Mesothelial cell of epicardium (in vitro differentiated cells): ENCODE measurements at regions not wholly inside any gene's neighbourhood (a gene's known extent, or its start where the extent isn't known, plus 50 kb on each side); places are given as distances from the start of the nearest gene placed in this dataset.

ENCODE experiments used
- DNase-seq, 2 experiments: peaks; one replicate each; pipeline ENCODE4 v3.0.0; 2021; ENCODE audit warnings: low spot score in 2 of 2; ENCODE audit not compliant: unreplicated experiment in 2 of 2
- H3K27ac Mint-ChIP-seq: 2 replicates; pipeline ENCODE4 v1.8.0; 2021; ENCODE audit warnings: mixed read lengths
- H3K27me3 Mint-ChIP-seq: 2 replicates; pipeline ENCODE4 v1.8.0; 2021; ENCODE audit warnings: low read depth, mixed read lengths
- H3K36me3 Mint-ChIP-seq: 2 replicates; pipeline ENCODE4 v1.8.0; 2021; ENCODE audit warnings: mixed read lengths
- H3K4me1 Mint-ChIP-seq: 2 replicates; pipeline ENCODE4 v1.8.0; 2021; ENCODE audit warnings: mixed read lengths
- H3K4me3 Mint-ChIP-seq: 2 replicates; pipeline ENCODE4 v1.8.0; 2021; ENCODE audit warnings: mild to moderate bottlenecking, moderate library complexity, mixed read lengths
- H3K9me3 Mint-ChIP-seq: 2 replicates; pipeline ENCODE4 v1.8.0; 2021; ENCODE audit warnings: mixed read lengths
- CTCF ChIP-seq: fragments of 200-600 bp; sonication (generic); IDR thresholded peaks from one replicate; pipeline ENCODE4 v1.5.0; 2021; ENCODE audit warnings: antibody characterized with exemption; ENCODE audit not compliant: unreplicated experiment

GRCh38 chr5:168214886-168215285 lies 76.6 kb upstream of the WWC1 start:
- no peak for DNase-seq
- H3K4me1 Mint-ChIP-seq, result peaks cover 12% of the 10 kb centered on the region
- no peaks in the 10 kb centered on the region for H3K9me3 Mint-ChIP-seq
- TF ChIP-seq CTCF, result no peak
- no peaks in the 10 kb centered on the region for H3K36me3 Mint-ChIP-seq
- no peaks in the 10 kb centered on the region for H3K27me3 Mint-ChIP-seq
- no peak overlapping the region for H3K27ac Mint-ChIP-seq
- H3K4me3 Mint-ChIP-seq, result no peak overlapping the region

- DNase-seq, result no peak
- H3K4me1 Mint-ChIP-seq, result peaks cover 12% of the 10 kb centered on the region
- no peak overlapping the region for H3K4me3 Mint-ChIP-seq
- no peak overlapping the region for H3K27ac Mint-ChIP-seq
- H3K36me3 Mint-ChIP-seq, result no peaks in the 10 kb centered on the region
- H3K9me3 Mint-ChIP-seq, result no peaks in the 10 kb centered on the region
- H3K27me3 Mint-ChIP-seq, result no peaks in the 10 kb centered on the region
- TF ChIP-seq CTCF, result no peak
Observed at GRCh38 chr5:168215646-168216045, 75.8 kb upstream of the WWC1 start.

GRCh38 chr5:168216989-168217388 lies 74.5 kb upstream of the WWC1 start:
- DNase-seq, result no peak
- H3K4me1 Mint-ChIP-seq, result peaks cover 12% of the 10 kb centered on the region
- H3K27ac Mint-ChIP-seq, result no peak overlapping the region
- H3K36me3 Mint-ChIP-seq, result no peaks in the 10 kb centered on the region
- H3K4me3 Mint-ChIP-seq, result no peak overlapping the region
- H3K27me3 Mint-ChIP-seq, result peaks cover under 1% of the 10 kb centered on the region
- no peak for TF ChIP-seq CTCF
- H3K9me3 Mint-ChIP-seq, result no peaks in the 10 kb centered on the region

GRCh38 chr5:168217497-168217896 lies 73.9 kb upstream of the WWC1 start:
- no peak overlapping the region for H3K27ac Mint-ChIP-seq
- no peaks in the 10 kb centered on the region for H3K9me3 Mint-ChIP-seq
- no peaks in the 10 kb centered on the region for H3K36me3 Mint-ChIP-seq
- no peak for TF ChIP-seq CTCF
- peaks cover 4% of the 10 kb centered on the region for H3K27me3 Mint-ChIP-seq
- no peak overlapping the region for H3K4me3 Mint-ChIP-seq
- peaks cover 12% of the 10 kb centered on the region for H3K4me1 Mint-ChIP-seq
- no peak for DNase-seq

GRCh38 chr5:168218746-168219145 lies 72.7 kb upstream of the WWC1 start:
- no peaks in the 10 kb centered on the region for H3K36me3 Mint-ChIP-seq

More at GRCh38 chr5:168218746-168219145, 72.7 kb upstream of the WWC1 start:
- no peaks in the 10 kb centered on the region for H3K9me3 Mint-ChIP-seq
- no peak for DNase-seq
- no peak overlapping the region for H3K27ac Mint-ChIP-seq
- no peak for TF ChIP-seq CTCF
- peaks cover 12% of the 10 kb centered on the region for H3K4me1 Mint-ChIP-seq
- H3K4me3 Mint-ChIP-seq, result no peak overlapping the region
- peaks cover 4% of the 10 kb centered on the region for H3K27me3 Mint-ChIP-seq
